ENCODE measurements at regions not wholly inside any gene's neighbourhood (a gene's known extent, or its start where the extent isn't known, plus 50 kb on each side); places are given as distances from the start of the nearest gene placed in this dataset.

DNA sequence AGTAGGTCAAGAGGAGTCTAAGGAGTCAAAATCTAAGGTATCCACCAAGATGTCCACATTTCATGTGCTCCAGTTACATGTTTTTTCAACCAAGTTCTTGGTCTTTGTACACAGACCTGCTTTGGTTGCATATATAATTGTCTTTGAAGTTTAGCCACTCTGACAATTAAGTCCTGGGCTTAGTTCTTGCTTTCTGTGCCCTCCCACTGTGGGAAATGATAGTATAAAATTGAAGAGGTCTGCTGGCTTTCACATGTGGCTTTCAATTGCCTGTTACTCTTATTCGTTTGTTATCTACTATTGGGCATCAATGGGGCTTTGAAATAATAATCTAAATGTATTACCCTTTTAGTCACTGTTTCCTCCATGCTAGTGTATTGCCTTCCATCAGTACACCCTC is 72.8 kb downstream of the TBR1 start:
- no peak overlapping the region for H2AFZ ChIP-seq (ENCODE audit: low read length)
- no peak overlapping the region for H2AK5ac ChIP-seq (ENCODE audit: low read depth, low read length)
- H4K5ac ChIP-seq (ENCODE audit: insufficient read length, low read depth, low read length) = no peak overlapping the region
- ChIA-PET POLR2A (ENCODE audit: partially characterized antibody) (no interaction called here), CTCF (ENCODE audit: partially characterized antibody) (no interaction called here)
- 88% methylated on average over 1 of the region's 1 CpG; no CpG with 5 or more reads in 1 of the 2 experiments for WGBS, 2 experiments (ENCODE audit: extremely low coverage in 1 of 2, insufficient coverage in 1 of 2, insufficient read length in 1 of 2, insufficient replicate concordance in 2 of 2, low coverage in 1 of 2, low lambda C conversion rate in 2 of 2, missing lambda C conversion rate in 1 of 2)
- H3K4ac ChIP-seq (replicated peaks; ENCODE audit: insufficient read length, low read depth, low read length) = no peak overlapping the region
- H3K36me3 ChIP-seq (ENCODE audit: control insufficient read depth in 2 of 4, insufficient read depth in 4 of 4, low read length in 3 of 4) = no peaks in the 10 kb centered on the region
- H3K23ac ChIP-seq (ENCODE audit: insufficient read length) = no peak overlapping the region
- H3K14ac ChIP-seq (ENCODE audit: insufficient read length) = no peak overlapping the region
- no peak overlapping the region for H3K4me2 ChIP-seq (ENCODE audit: insufficient read depth in 1 of 2, low read depth in 2 of 2, low read length in 2 of 2)
- H3K23me2 ChIP-seq (ENCODE audit: low read depth, low read length) = no peaks in the 10 kb centered on the region
- no peaks in the 10 kb centered on the region for H4K20me1 ChIP-seq (replicated peaks in 1 of 2; ENCODE audit: control insufficient read depth in 1 of 2, insufficient read depth in 2 of 2, low read length in 2 of 2)
- no peak overlapping the region for H2BK20ac ChIP-seq (ENCODE audit: low read length)
- no peak overlapping the region for H2BK5ac ChIP-seq (ENCODE audit: low read depth, low read length)
- TF ChIP-seq TEAD4 (IDR thresholded peaks at IDR 0.05; ENCODE audit: low read depth, low read length) = no peak
- TF ChIP-seq USF2 (IDR thresholded peaks at IDR 0.05; ENCODE audit: low read length) = no peak
- no peak for TF ChIP-seq CHD2 (IDR thresholded peaks at IDR 0.05; ENCODE audit: low read length)
- no peak for TF ChIP-seq TAF1 (IDR thresholded peaks at IDR 0.05; ENCODE audit: low read depth, low read length)
- no peak for TF ChIP-seq PHF8 (conservative IDR thresholded peaks at IDR 0.05; ENCODE audit: low read depth, low read length)
- no peak for TF ChIP-seq TCF12 (IDR thresholded peaks at IDR 0.05; ENCODE audit: low read depth, low read length)
- TF ChIP-seq CHD1 (IDR thresholded peaks at IDR 0.05; ENCODE audit: low read depth, low read length) = no peak
- TF ChIP-seq NRF1 (IDR thresholded peaks at IDR 0.05; ENCODE audit: low read depth, low read length) = no peak
- H3K4me3 ChIP-seq (ENCODE audit: extremely low read depth in 1 of 4, insufficient read depth in 2 of 4, low read depth in 3 of 4, low read length in 4 of 4) = no peak overlapping the region
- no peak for DNase-seq (ENCODE audit: low read depth in 1 of 2, low spot score in 2 of 2)
- no peak overlapping the region for H4K8ac ChIP-seq (ENCODE audit: extremely low read depth, insufficient read depth, low read length)
- H3K9me3 ChIP-seq (ENCODE audit: insufficient read depth in 2 of 2, low read depth in 1 of 2, low read length in 1 of 2) = no peaks in the 10 kb centered on the region
- no peak overlapping the region for H3K18ac ChIP-seq (ENCODE audit: extremely low read depth, low read length)
- H3K4me1 ChIP-seq (replicated peaks in 1 of 4; ENCODE audit: control insufficient read depth in 3 of 4, insufficient read depth in 4 of 4, low read length in 3 of 4) = no peaks in the 10 kb centered on the region
- H2BK120ac ChIP-seq (replicated peaks; ENCODE audit: low read depth, low read length) = no peak overlapping the region
- H3K27ac ChIP-seq (ENCODE audit: low read depth, low read length) = no peak overlapping the region
- no peaks in the 10 kb centered on the region for H3K27me3 ChIP-seq (replicated peaks in 1 of 4; ENCODE audit: control insufficient read depth in 3 of 4, extremely low read depth in 1 of 4, insufficient read depth in 3 of 4, low read length in 3 of 4)
- H2BK12ac ChIP-seq (ENCODE audit: low read depth, low read length) = no peak overlapping the region
- H4K91ac ChIP-seq (replicated peaks; ENCODE audit: insufficient read length, low read length) = no peak overlapping the region
- H3K79me1 ChIP-seq (ENCODE audit: low read depth, low read length) = no peaks in the 10 kb centered on the region
- H2BK15ac ChIP-seq (ENCODE audit: low read length) = no peak overlapping the region
- no peak overlapping the region for H3K9ac ChIP-seq (replicated peaks in 1 of 4; ENCODE audit: extremely low read depth in 1 of 4, low read depth in 3 of 4, low read length in 3 of 4)
- no peak overlapping the region for H3K56ac ChIP-seq (replicated peaks; ENCODE audit: insufficient read length, low read depth, low read length)
- no peaks in the 10 kb centered on the region for H3K79me2 ChIP-seq (ENCODE audit: control insufficient read depth in 1 of 2, insufficient read depth in 2 of 2, low read length in 2 of 2)
- FAIRE-seq = no peak

All from H1 (cell line).